SW 1271 (cell line): ENCODE measurements at regions not wholly inside any gene's neighbourhood (a gene's known extent, or its start where the extent isn't known, plus 50 kb on each side); places are given as distances from the start of the nearest gene placed in this dataset.
"Not testable (repeated sequence)": the region's sequence is repeated elsewhere in the genome, so short reads cannot be mapped to it uniquely, and the experiment has no call there.

Source experiments
- DNase-seq, 2 experiments: peaks; one replicate each; lab custom pipeline; 2025; lab: John Stamatoyannopoulos, UW

DNA sequence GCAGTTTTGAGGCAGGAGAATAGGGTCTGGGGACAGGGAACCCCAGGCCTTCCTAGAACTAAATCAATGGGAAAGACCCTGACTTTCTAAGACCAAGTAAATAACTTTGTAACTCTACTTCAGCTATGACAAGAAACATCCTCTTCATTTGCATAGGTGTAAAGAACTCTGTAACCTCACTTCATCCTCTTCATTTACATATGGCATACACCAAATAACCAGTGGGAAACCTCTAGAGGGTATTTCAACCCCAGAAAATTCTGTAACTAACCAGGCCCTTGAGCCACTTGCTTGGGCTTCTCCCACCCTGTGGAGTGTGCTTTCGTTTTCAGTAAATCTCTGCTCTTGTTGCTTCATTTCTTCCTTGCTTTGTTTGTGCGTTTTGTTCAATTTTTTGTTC lies 495.6 kb downstream of the SIPA1L2 start:
- DNase-seq: no peak

- no peak for DNase-seq
Observed at GRCh38 chr1:232132572-232132971, 497.4 kb downstream of the SIPA1L2 start.

DNA sequence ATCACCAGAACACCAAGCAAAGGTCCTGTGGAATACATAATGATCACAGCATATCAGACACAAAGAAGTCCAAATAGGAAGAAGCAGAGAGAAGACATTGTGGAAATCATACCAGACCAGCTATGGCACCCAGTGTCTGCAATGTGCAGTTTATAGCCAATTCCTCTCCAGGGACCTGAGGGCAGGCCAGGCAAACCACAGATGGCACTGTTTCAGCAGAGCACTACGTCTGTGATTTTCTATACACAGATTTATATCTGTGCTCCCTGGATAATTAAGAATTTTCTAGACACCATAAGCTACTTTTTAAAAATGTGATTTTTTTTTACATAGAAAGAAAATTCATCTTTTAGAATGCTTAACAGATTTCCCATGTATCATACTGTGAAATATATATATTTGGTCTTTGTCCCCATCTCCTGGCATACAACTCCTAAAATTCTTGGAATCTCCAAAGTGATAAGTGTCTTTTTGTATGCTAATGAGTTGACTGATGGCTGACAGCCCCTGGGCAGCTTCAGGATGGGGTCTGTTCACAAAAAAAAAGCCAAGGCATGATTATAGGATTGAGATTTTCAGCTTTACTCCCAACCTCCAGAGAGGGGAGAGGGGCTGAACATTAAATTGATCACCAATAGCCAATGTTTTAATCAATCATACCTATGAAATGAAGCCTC lies 498.1 kb downstream of the SIPA1L2 start:
- DNase-seq: no peak

DNA sequence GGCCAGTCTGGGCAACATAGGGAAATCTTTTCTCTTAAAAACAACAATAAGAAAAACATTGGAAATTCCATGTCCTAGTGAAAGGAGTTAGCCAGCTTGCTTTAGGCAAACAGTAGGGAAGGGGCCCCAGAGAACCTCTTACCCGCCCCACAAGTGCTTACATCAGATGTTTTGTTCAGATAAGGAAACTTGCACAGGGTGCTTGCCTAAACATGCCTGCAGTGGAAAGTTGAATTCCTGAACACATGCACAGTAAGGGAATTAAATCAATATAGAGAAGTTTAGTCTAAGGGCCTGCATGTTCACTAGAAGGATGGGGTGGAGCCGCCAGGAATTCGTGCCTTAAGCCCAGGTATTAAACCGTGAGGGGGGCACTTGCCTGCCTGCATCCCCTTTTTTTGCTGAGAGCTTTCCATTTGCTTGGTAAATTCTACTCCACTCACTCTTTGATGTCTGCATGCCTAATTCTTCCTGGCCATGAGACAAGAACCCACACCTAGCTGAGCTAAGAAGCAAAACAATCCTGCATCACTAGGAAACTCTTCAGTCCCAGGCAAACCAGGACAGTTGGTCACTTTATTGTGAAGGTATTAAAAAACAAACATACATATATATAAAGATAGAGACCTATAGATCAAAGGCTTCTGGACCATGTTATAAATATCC lies 499.0 kb downstream of the SIPA1L2 start:
- no peak for DNase-seq

- DNase-seq: peak in 1 of 2 experiments; percentile 13
Observed at GRCh38 chr1:232127190-232127589, 500.6 kb downstream of the DISC1 start.

- DNase-seq: no peak
Observed at GRCh38 chr1:232123775-232124659, 497.4 kb downstream of the DISC1 start.

DNA sequence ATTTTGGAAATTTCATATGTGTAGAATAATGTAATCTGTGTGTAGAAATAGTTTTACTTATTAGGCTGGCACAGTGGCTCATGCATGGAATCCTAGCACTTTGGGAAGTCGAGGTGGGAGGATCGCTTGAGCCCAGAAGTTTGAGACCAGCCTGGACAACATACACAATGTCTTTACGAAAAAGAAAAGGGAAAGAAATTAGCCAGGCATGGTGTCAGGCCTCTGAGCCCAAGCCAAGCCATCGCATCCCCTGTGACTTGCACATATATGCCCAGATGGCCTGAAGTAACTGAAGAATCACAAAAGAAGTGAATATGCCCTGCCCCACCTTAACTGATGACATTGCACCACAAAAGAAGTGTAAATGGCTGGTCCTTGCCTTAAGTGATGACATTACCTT lies 491.3 kb downstream of the DISC1 start:
- not testable (repeated sequence) for DNase-seq

DNA sequence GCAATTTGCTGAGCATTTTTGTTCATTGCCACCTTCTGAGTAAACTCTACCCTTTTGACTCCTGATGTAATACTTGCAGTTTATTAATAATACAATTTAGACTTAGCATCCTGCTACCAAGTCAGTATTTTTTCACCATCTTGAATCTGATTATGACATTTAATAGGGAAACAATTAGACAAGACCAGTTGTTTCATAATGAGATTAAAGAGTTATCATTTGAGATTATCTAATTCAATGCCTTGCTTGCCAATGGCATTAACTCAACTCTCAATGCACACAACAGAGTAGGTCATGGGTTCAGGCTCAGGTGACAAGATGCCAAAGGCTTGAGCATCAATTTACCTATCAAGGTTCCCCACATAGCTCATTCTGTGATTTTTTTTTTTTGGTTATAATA lies 488.4 kb downstream of the DISC1 start:
- no peak for DNase-seq

DNA sequence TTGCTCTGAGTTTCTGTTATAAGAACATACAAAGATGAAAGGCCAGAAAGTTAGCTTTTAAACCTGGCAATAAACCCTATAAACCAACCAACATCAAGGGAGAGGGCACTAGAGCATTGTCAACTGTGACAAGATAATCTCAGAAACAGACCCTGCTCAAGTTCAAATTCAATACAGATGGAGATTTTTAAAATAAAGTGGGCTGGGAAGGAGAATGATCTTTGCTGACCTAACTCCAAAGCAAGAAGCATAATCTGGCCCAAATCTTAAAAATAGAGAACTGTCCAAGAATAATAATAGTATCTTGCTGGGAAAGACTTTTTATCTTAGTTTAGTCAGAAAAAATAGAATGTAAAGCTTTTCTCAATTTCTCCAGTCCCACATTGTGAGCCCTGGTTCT lies 485.5 kb downstream of the DISC1 start:
- no peak for DNase-seq

GRCh38 chr1:232111611-232112010 lies 485.0 kb downstream of the DISC1 start:
- no peak for DNase-seq

DNA sequence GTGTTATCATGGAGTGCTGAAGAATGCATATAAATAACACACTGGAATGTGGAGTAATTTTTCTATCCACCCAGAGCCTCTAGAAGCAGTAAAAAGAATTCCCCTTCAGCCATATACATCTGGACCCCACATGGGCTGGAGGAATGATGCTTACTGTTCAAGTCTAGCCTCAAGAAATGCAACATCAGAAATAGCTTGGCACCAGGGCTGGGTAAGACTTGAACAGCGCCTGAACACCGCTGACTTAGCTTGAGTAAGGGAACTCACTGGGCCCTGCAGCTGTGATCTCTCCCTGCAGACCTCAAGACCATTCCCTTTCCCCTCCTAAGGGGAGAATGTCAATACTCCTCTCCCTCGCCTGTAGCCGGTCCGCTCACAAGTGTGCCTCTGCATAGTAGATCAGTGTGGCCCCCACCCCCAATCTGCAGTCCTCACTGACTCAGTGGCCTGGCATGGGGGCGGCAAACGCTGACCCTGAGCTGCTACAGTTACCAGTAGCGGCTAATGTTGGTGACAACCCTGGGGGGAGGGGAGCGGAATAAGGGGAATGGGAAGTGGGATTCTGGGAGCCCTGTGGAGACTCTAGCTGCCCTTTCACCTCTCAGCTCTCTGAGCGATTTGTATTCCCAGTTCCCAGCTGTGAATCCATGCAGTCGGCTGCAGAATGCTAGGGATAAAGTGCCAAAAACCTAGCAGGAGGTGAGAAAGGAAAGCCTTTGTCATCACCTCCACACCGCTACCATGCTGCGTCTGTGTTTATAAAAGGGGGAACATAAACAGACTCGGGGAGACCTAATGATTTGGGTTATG lies 483.9 kb downstream of the DISC1 start:
- DNase-seq: no peak

- no peak for DNase-seq
Observed at GRCh38 chr1:232109391-232109790, 482.8 kb downstream of the DISC1 start.

DNA sequence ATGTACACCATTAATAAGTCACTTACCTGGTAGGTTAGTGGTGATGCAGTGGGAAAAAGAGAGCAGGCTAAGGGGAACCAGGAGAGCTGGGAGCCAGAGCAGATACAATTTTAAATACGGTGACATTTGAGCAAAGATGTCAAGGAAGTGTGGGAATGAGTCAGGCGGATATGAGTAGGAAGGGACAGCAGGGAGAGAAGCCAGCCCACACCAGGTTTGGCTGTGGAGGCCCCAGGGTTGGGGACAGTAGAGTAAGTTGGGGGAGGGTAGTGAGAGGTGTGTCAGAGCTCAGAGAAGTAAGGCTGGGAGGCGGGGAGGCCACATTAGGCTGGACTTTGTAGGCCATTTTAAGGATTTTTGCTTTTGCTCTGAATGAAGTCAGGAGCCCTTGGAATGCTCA lies 482.0 kb downstream of the DISC1 start:
- DNase-seq: no peak

DNA sequence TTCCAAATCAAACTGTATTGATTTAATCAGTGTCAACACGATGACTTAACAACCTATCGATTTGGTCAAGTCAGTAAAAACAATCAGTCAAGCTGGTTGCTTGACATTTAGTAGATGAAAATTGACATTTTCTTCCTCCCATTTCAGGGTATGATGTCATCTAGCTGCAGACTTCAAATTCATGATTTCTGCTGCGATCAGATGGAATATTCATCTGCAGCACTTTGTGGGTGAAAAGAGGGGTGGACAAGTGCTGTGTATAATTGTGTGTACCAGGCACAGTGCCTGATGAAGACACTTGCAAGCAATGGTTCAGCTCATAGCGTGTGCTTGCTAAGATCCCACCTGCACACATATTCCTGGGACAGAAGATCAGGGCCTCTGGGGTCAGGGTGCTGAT lies 479.8 kb downstream of the DISC1 start:
- no peak for DNase-seq

GRCh38 chr1:232105561-232105960 lies 479.0 kb downstream of the DISC1 start:
- no peak for DNase-seq

- no peak for DNase-seq
Observed at GRCh38 chr1:232101231-232101630, 474.6 kb downstream of the DISC1 start.

- no peak for DNase-seq
Observed at GRCh38 chr1:232096751-232097150, 470.2 kb downstream of the DISC1 start.
